H9 (cell line): ENCODE measurements at regions not wholly inside any gene's neighbourhood (a gene's known extent, or its start where the extent isn't known, plus 50 kb on each side); places are given as distances from the start of the nearest gene placed in this dataset.
"Not testable (repeated sequence)": the region's sequence is repeated elsewhere in the genome, so short reads cannot be mapped to it uniquely, and the experiment has no call there.

Experiments used
- DNase-seq: peaks from one replicate; pipeline ENCODE4 v3.0.0-alpha.2; 2017
- H2AFZ ChIP-seq: one replicate; pipeline ENCODE4 v1.6.1; 2013; ENCODE audit warnings: mild to moderate bottlenecking, low read length, control low read depth, moderate library complexity
- H2AK5ac ChIP-seq: 2 replicates; pipeline ENCODE4 v1.6.1; 2013; ENCODE audit warnings: low read length, control low read depth, mixed read lengths; ENCODE audit not compliant: insufficient read length
- H2BK120ac ChIP-seq: one replicate; pipeline ENCODE4 v1.6.1; 2013; ENCODE audit warnings: low read depth, mild to moderate bottlenecking, low read length, control low read depth, inconsistent platforms; ENCODE audit not compliant: poor library complexity, severe bottlenecking
- H2BK12ac ChIP-seq: 2 replicates; pipeline ENCODE4 v1.6.1; 2013; ENCODE audit warnings: low read length, control low read depth, mixed read lengths, low read depth; ENCODE audit not compliant: insufficient read length
- H2BK15ac ChIP-seq: 2 replicates; pipeline ENCODE4 v1.6.1; 2013; ENCODE audit warnings: low read depth, low read length, control low read depth
- H2BK20ac ChIP-seq: one replicate; pipeline ENCODE4 v1.6.1; 2013; ENCODE audit warnings: low read depth, mild to moderate bottlenecking, low read length, control low read depth, inconsistent platforms; ENCODE audit not compliant: poor library complexity, severe bottlenecking
- H2BK5ac ChIP-seq: 2 replicates; pipeline ENCODE4 v1.6.1; 2013; ENCODE audit warnings: low read length, control low read depth, mixed read lengths; ENCODE audit not compliant: insufficient read length
- H3K14ac ChIP-seq: 2 replicates; pipeline ENCODE4 v1.6.1; 2013; ENCODE audit warnings: low read length, control low read depth; ENCODE audit not compliant: insufficient read depth
- H3K18ac ChIP-seq: 2 replicates; pipeline ENCODE4 v1.6.1; 2013; ENCODE audit warnings: low read depth, mild to moderate bottlenecking, mixed read lengths, low read length, control low read depth; ENCODE audit not compliant: insufficient read length
- H3K23ac ChIP-seq: 2 replicates; pipeline ENCODE4 v1.6.1; 2013; ENCODE audit warnings: low read length, control low read depth, mixed read lengths, low read depth; ENCODE audit not compliant: insufficient read length
- H3K23me2 ChIP-seq: 2 replicates; pipeline ENCODE4 v1.6.1; 2013; ENCODE audit warnings: low read depth, mild to moderate bottlenecking, mixed read lengths, low read length, control low read depth; ENCODE audit not compliant: insufficient read length, poor library complexity, severe bottlenecking
- H3K27ac ChIP-seq: 2 replicates; pipeline ENCODE4 v1.5.1; 2013; ENCODE audit warnings: low read length, control low read depth, mixed read lengths, low read depth; ENCODE audit not compliant: insufficient read length
- H3K27me3 ChIP-seq: 2 replicates; pipeline ENCODE4 v1.6.1; 2013; ENCODE audit warnings: low read length, control low read depth, inconsistent platforms; ENCODE audit not compliant: insufficient read depth
- H3K4ac ChIP-seq: 2 replicates; pipeline ENCODE4 v1.6.1; 2013; ENCODE audit warnings: low read depth, mild to moderate bottlenecking, control low read depth, inconsistent platforms, low read length, moderate library complexity
- H3K4me1 ChIP-seq: 2 replicates; pipeline ENCODE4 v1.6.1; 2013; ENCODE audit warnings: low read length, control low read depth, inconsistent platforms; ENCODE audit not compliant: insufficient read depth
- H3K4me2 ChIP-seq: 2 replicates; pipeline ENCODE4 v1.6.1; 2013; ENCODE audit warnings: low read length, control low read depth, mixed read lengths; ENCODE audit not compliant: insufficient read length, insufficient read depth
- H3K56ac ChIP-seq: 2 replicates; pipeline ENCODE4 v1.6.1; 2013; ENCODE audit warnings: low read depth, mild to moderate bottlenecking, mixed read lengths, low read length, control low read depth; ENCODE audit not compliant: insufficient read length
- H3K79me1 ChIP-seq: 2 replicates; pipeline ENCODE4 v1.6.1; 2013; ENCODE audit warnings: low read depth, mild to moderate bottlenecking, moderate library complexity, low read length, control low read depth, inconsistent platforms; ENCODE audit not compliant: insufficient read depth, poor library complexity, severe bottlenecking
- H3K79me2 ChIP-seq: 2 replicates; pipeline ENCODE4 v1.6.1; 2013; ENCODE audit warnings: low read length, control low read depth, inconsistent platforms; ENCODE audit not compliant: insufficient read depth
- H3K9ac ChIP-seq: 2 replicates; pipeline ENCODE4 v1.6.1; 2013; ENCODE audit warnings: low read length, control low read depth, mixed read lengths; ENCODE audit not compliant: insufficient read length; ENCODE audit errors: extremely low read depth
- H3K9me3 ChIP-seq: one replicate; pipeline ENCODE4 v1.6.1; 2013; ENCODE audit warnings: low read depth, low read length, inconsistent platforms; ENCODE audit not compliant: control insufficient read depth
- H3T11ph ChIP-seq: one replicate; pipeline ENCODE4 v1.6.1; 2013; ENCODE audit warnings: mild to moderate bottlenecking, low read length, control low read depth, inconsistent platforms
- H4K20me1 ChIP-seq: one replicate; pipeline ENCODE4 v1.6.1; 2013; ENCODE audit not compliant: control insufficient read depth, insufficient read length, insufficient read depth
- H4K5ac ChIP-seq: 2 replicates; pipeline ENCODE4 v1.6.1; 2013; ENCODE audit warnings: low read depth, mild to moderate bottlenecking, mixed read lengths, low read length, control low read depth; ENCODE audit not compliant: insufficient read length
- H4K8ac ChIP-seq: replicated peaks from 2 replicates; pipeline ENCODE4 v1.6.1; 2013; ENCODE audit warnings: low read length, control low read depth, mixed read lengths, low read depth; ENCODE audit not compliant: insufficient read length
- H4K91ac ChIP-seq: 2 replicates; pipeline ENCODE4 v1.6.1; 2013; ENCODE audit warnings: low read depth, mild to moderate bottlenecking, moderate library complexity, mixed read lengths, low read length, control low read depth; ENCODE audit not compliant: insufficient read length
- H3K27ac Mint-ChIP-seq, 3 experiments: 2 replicates in 2 of 3; 3 replicates in 1 of 3; pipeline ENCODE4 v1.8.0; 2020 to 2021; ENCODE audit warnings: mixed read lengths in 3 of 3, mild to moderate bottlenecking in 1 of 3, moderate library complexity in 1 of 3
- H3K27me3 Mint-ChIP-seq: 2 replicates; pipeline ENCODE4 v1.8.0; 2021; ENCODE audit warnings: low read depth, mild to moderate bottlenecking, moderate library complexity, mixed read lengths
- H3K36me3 Mint-ChIP-seq, 3 experiments: 2 replicates in 2 of 3; 3 replicates in 1 of 3; pipeline ENCODE4 v1.8.0; 2020 to 2021; ENCODE audit warnings: low read depth in 3 of 3, mixed read lengths in 3 of 3; ENCODE audit not compliant: insufficient read depth in 1 of 3
- H3K4me1 Mint-ChIP-seq, 2 experiments: 2 replicates each; pipeline ENCODE4 v1.8.0; 2020; ENCODE audit warnings: mixed read lengths in 2 of 2
- H3K4me3 Mint-ChIP-seq, 2 experiments: 2 replicates in 1 of 2; 3 replicates in 1 of 2; pipeline ENCODE4 v1.8.0; 2020 to 2021; ENCODE audit warnings: mild to moderate bottlenecking in 2 of 2, mixed read lengths in 2 of 2, moderate library complexity in 1 of 2
- H3K9me3 Mint-ChIP-seq, 2 experiments: 2 replicates in 1 of 2; 3 replicates in 1 of 2; pipeline ENCODE4 v1.8.0; 2020; ENCODE audit warnings: mild to moderate bottlenecking in 2 of 2, mixed read lengths in 2 of 2, moderate library complexity in 1 of 2
- WGBS: extraction: QIAGEN DNeasy Blood & Tissue Kit; methylation state at CpG from one replicate; pipeline ENCODE4 v1.1.7; 2013; ENCODE audit warnings: missing lambda C conversion rate, low lambda C conversion rate, mixed read lengths; ENCODE audit not compliant: insufficient read length; ENCODE audit errors: extremely low coverage; 5-methylcytosine and 5-hydroxymethylcytosine counted together

DNA sequence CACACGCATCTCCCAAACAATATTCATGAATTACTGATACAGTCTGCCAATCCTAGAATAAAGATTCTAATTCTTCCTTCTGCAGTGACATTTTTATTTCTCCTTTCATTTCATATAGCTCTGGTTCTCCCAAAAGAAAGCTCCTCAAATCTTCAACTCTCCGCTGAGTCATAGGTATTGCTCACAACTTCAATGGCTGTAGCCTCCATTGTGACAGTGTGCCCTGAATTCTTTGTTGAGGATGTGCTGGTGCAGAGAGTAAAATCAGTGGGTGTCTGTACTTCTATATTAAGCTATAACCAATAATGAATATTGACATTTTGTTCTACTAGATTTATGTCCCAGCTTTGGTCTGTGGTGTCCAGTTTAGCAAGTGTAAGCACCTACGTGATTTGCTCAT, 733.3 kb upstream of the CDH18 start:
- not testable (repeated sequence) for H3K27ac Mint-ChIP-seq, H2AK5ac ChIP-seq, H2BK120ac ChIP-seq, H3K79me2 ChIP-seq, H3K9me3 ChIP-seq, DNase-seq, H3K56ac ChIP-seq, H4K20me1 ChIP-seq, H3K14ac ChIP-seq, H4K8ac ChIP-seq, H3K36me3 Mint-ChIP-seq, H2BK15ac ChIP-seq, H3K27me3 Mint-ChIP-seq, H3K79me1 ChIP-seq, H4K91ac ChIP-seq, H2BK12ac ChIP-seq, H3K23ac ChIP-seq, H3K9me3 Mint-ChIP-seq, H3K18ac ChIP-seq, H3K4me2 ChIP-seq, H2BK20ac ChIP-seq, H3K4me1 ChIP-seq, H3K23me2 ChIP-seq, H3K27me3 ChIP-seq, H4K5ac ChIP-seq, H3K4ac ChIP-seq, H3K4me1 Mint-ChIP-seq, H2BK5ac ChIP-seq, H3K9ac ChIP-seq, H3T11ph ChIP-seq, H3K27ac ChIP-seq, H2AFZ ChIP-seq, H3K4me3 Mint-ChIP-seq
- no CpG with 5 or more reads among the region's 3 CpGs for WGBS

DNA sequence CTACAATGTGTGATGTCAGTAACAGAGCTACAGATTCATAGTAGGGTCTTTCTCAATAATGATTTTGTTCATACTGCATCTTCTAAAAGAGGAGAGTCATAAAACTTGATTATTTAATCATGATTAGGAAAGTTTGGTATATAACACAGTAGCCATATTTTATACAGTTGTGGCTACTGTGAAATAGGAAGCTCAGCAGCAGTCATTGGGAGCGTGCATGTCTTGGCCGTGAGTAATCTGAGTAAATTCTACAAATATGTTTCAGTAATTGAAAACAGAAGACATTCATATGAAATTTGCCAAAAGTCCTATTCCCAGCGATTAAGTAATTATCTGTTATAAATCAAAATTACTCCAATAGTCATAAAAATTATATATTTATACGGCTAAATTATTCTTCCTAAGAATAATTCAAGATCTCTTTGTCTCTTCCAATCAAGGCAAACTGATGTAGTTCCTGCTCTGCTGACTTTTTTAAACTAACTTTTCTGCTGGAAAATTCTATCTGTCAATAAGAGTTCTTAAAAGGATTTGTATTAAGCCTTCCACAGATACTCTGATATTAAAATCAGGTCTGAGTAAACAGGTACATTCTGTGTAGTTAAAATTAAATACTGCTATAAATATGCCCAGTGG, 723.6 kb upstream of the CDH18 start:
- not testable (repeated sequence) for H2AFZ ChIP-seq, H3K9ac ChIP-seq, H3K4me2 ChIP-seq, H4K91ac ChIP-seq, H3K23ac ChIP-seq, H4K8ac ChIP-seq, H2AK5ac ChIP-seq, H3K4me1 Mint-ChIP-seq, H3K23me2 ChIP-seq, H3K56ac ChIP-seq, H3K27me3 ChIP-seq, H3K4ac ChIP-seq, H3K36me3 Mint-ChIP-seq, H3K27ac Mint-ChIP-seq, H4K5ac ChIP-seq, H2BK20ac ChIP-seq, H3K4me1 ChIP-seq, H3K9me3 ChIP-seq, H3K27me3 Mint-ChIP-seq, H3K27ac ChIP-seq, H3K14ac ChIP-seq, H3T11ph ChIP-seq, H2BK12ac ChIP-seq, DNase-seq, H3K18ac ChIP-seq, H3K79me2 ChIP-seq, H3K4me3 Mint-ChIP-seq, H2BK15ac ChIP-seq, H2BK120ac ChIP-seq, H3K79me1 ChIP-seq, H4K20me1 ChIP-seq, H3K9me3 Mint-ChIP-seq, H2BK5ac ChIP-seq
- WGBS, result no CpG with 5 or more reads among the region's 4 CpGs
